ENCODE measurements at regions not wholly inside any gene's neighbourhood (a gene's known extent, or its start where the extent isn't known, plus 50 kb on each side); places are given as distances from the start of the nearest gene placed in this dataset.

DNA sequence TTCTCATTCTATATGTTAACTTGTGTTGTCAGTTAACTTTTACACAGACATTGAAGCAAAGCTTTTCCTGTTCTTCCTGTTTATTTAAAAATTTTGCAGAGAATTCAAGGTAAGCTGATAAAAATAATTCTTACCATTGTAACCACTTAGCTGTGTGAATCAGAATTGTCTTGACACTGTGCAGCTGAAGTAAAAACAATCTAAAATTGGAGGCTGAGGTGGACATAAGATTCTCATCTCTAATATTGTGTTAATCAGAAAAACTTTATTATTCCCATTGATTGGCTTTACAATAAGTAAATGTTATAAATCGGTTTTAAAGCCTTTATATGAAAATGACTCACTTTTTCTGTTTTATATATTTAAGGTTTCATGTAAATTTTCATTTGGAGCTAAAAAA is 240.3 kb upstream of the PLEKHG7 start:
- TF ChIP-seq, protein P1, sequence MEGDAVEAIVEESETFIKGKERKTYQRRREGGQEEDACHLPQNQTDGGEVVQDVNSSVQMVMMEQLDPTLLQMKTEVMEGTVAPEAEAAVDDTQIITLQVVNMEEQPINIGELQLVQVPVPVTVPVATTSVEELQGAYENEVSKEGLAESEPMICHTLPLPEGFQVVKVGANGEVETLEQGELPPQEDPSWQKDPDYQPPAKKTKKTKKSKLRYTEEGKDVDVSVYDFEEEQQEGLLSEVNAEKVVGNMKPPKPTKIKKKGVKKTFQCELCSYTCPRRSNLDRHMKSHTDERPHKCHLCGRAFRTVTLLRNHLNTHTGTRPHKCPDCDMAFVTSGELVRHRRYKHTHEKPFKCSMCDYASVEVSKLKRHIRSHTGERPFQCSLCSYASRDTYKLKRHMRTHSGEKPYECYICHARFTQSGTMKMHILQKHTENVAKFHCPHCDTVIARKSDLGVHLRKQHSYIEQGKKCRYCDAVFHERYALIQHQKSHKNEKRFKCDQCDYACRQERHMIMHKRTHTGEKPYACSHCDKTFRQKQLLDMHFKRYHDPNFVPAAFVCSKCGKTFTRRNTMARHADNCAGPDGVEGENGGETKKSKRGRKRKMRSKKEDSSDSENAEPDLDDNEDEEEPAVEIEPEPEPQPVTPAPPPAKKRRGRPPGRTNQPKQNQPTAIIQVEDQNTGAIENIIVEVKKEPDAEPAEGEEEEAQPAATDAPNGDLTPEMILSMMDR (conservative IDR thresholded peaks at IDR 0.05) = no peak
- TF ChIP-seq EZH2 (IDR thresholded peaks at IDR 0.05; ENCODE audit: low read depth) = no peak
